H1 (cell line): ENCODE measurements at regions not wholly inside any gene's neighbourhood (a gene's known extent, or its start where the extent isn't known, plus 50 kb on each side); places are given as distances from the start of the nearest gene placed in this dataset.

Experiments used
- CTCF ChIA-PET: fragments of 300-600 bp; sonication (Branson Sonifier 250); formaldehyde crosslinking; loops from one replicate; lab custom pipeline; 2021; ENCODE audit not compliant: partially characterized antibody; lab: Charles Lee
- POLR2A ChIA-PET: fragments of 300-600 bp; sonication (Branson Sonifier 250); formaldehyde crosslinking; loops from one replicate; lab custom pipeline; 2021; ENCODE audit warnings: inconsistent platforms; ENCODE audit not compliant: partially characterized antibody; lab: Charles Lee
- DNase-seq, 2 experiments: peaks; one replicate each; pipeline versions ENCODE4 v3.0.0 to v3.0.0-alpha.2; 2010 to 2022; ENCODE audit warnings: low spot score in 2 of 2, low read depth in 1 of 2, mixed read lengths in 1 of 2
- FAIRE-seq: peaks from 2 replicates; lab custom pipeline; 2011; peaks lifted over from hg19 to GRCh38; lab: Jason Lieb, UNC
- H2AFZ ChIP-seq: 2 replicates; pipeline ENCODE4 v1.8.1; 2012; ENCODE audit warnings: low read length, inconsistent platforms
- H2AK5ac ChIP-seq: 2 replicates; pipeline ENCODE4 v1.6.1; 2013; ENCODE audit warnings: low read depth, low read length
- H2BK120ac ChIP-seq: replicated peaks from 2 replicates; pipeline ENCODE3; 2013; ENCODE audit warnings: low read depth, low read length, inconsistent platforms
- H2BK12ac ChIP-seq: 2 replicates; pipeline ENCODE4 v1.6.1; 2013; ENCODE audit warnings: low read depth, low read length
- H2BK15ac ChIP-seq: 2 replicates; pipeline ENCODE4 v1.6.1; 2013; ENCODE audit warnings: low read length
- H2BK20ac ChIP-seq: 2 replicates; pipeline ENCODE4 v1.6.1; 2013; ENCODE audit warnings: low read length
- H2BK5ac ChIP-seq: 2 replicates; pipeline ENCODE4 v1.6.1; 2013; ENCODE audit warnings: low read depth, low read length
- H3K14ac ChIP-seq: 2 replicates; pipeline ENCODE4 v1.6.1; 2013; ENCODE audit warnings: inconsistent platforms; ENCODE audit not compliant: insufficient read length
- H3K18ac ChIP-seq: 2 replicates; pipeline ENCODE4 v1.6.1; 2013; ENCODE audit warnings: low read length; ENCODE audit errors: extremely low read depth
- H3K23ac ChIP-seq: 2 replicates; pipeline ENCODE4 v1.6.1; 2013; ENCODE audit warnings: inconsistent platforms; ENCODE audit not compliant: insufficient read length
- H3K23me2 ChIP-seq: 2 replicates; pipeline ENCODE4 v1.6.1; 2013; ENCODE audit warnings: low read depth, low read length
- H3K27ac ChIP-seq: 2 replicates; pipeline ENCODE4 v1.6.1; 2011; ENCODE audit warnings: low read depth, low read length, inconsistent platforms
- H3K27me3 ChIP-seq, 4 experiments: replicated peaks in 1 of 4; 1 replicate in 1 of 4; 2 replicates in 3 of 4; pipeline versions ENCODE4 v1.6.1 to v1.8.1; 2011 to 2013; ENCODE audit warnings: low read length in 3 of 4, mild to moderate bottlenecking in 3 of 4, inconsistent platforms in 2 of 4, mixed read lengths in 2 of 4, moderate library complexity in 1 of 4; ENCODE audit not compliant: control insufficient read depth in 3 of 4, insufficient read depth in 3 of 4; ENCODE audit errors: extremely low read depth in 1 of 4
- H3K36me3 ChIP-seq, 4 experiments: 2 replicates each; pipeline versions ENCODE4 v1.6.1 to v1.8.1; 2011 to 2013; ENCODE audit warnings: mild to moderate bottlenecking in 4 of 4, low read length in 3 of 4, moderate library complexity in 2 of 4, control low read depth in 1 of 4, inconsistent platforms in 1 of 4; ENCODE audit not compliant: insufficient read depth in 4 of 4, control insufficient read depth in 2 of 4
- H3K4ac ChIP-seq: replicated peaks from 2 replicates; pipeline ENCODE3; 2013; ENCODE audit warnings: low read length, low read depth, mixed read lengths, inconsistent platforms; ENCODE audit not compliant: insufficient read length
- H3K4me1 ChIP-seq, 4 experiments: replicated peaks in 1 of 4; 1 replicate in 1 of 4; 2 replicates in 3 of 4; pipeline versions ENCODE4 v1.6.1 to v1.8.1; 2011 to 2013; ENCODE audit warnings: low read length in 3 of 4, inconsistent platforms in 2 of 4, mixed read lengths in 1 of 4; ENCODE audit not compliant: insufficient read depth in 4 of 4, control insufficient read depth in 3 of 4
- H3K4me2 ChIP-seq, 2 experiments: 2 replicates each; pipeline versions ENCODE4 v1.6.1 to v1.8.1; 2011 to 2013; ENCODE audit warnings: low read depth in 2 of 2, low read length in 2 of 2, control low read depth in 1 of 2, inconsistent platforms in 1 of 2, mild to moderate bottlenecking in 1 of 2; ENCODE audit not compliant: insufficient read depth in 1 of 2
- H3K4me3 ChIP-seq, 4 experiments: fragments of 200-600, 300-600 bp in 1 of 4; sonication (generic), shearing (Covaris generic), sonication (Bioruptor Twin) in 1 of 4; 2 replicates each; pipeline versions ENCODE4 v1.5.1 to v1.8.1; 2011 to 2016; ENCODE audit warnings: low read length in 4 of 4, low read depth in 3 of 4, control low read depth in 2 of 4, inconsistent platforms in 2 of 4, mild to moderate bottlenecking in 2 of 4, mixed read lengths in 1 of 4, moderate library complexity in 1 of 4; ENCODE audit not compliant: insufficient read depth in 2 of 4; ENCODE audit errors: extremely low read depth in 1 of 4
- H3K56ac ChIP-seq: replicated peaks from 2 replicates; pipeline ENCODE3; 2013; ENCODE audit warnings: low read depth, mild to moderate bottlenecking, mixed read lengths, low read length, inconsistent platforms; ENCODE audit not compliant: insufficient read length
- H3K79me1 ChIP-seq: 2 replicates; pipeline ENCODE4 v1.6.1; 2013; ENCODE audit warnings: low read depth, low read length, control low read depth
- H3K79me2 ChIP-seq, 2 experiments: 2 replicates each; pipeline versions ENCODE4 v1.6.1 to v1.8.1; 2012 to 2013; ENCODE audit warnings: low read length in 2 of 2, mild to moderate bottlenecking in 2 of 2, inconsistent platforms in 1 of 2; ENCODE audit not compliant: insufficient read depth in 2 of 2, control insufficient read depth in 1 of 2
- H3K9ac ChIP-seq, 4 experiments: replicated peaks in 1 of 4; 1 replicate in 1 of 4; 2 replicates in 3 of 4; pipeline versions ENCODE4 v1.6.1 to v1.8.1; 2011 to 2013; ENCODE audit warnings: low read depth in 3 of 4, low read length in 3 of 4, control low read depth in 2 of 4, mild to moderate bottlenecking in 2 of 4, moderate library complexity in 2 of 4, inconsistent platforms in 1 of 4; ENCODE audit errors: extremely low read depth in 1 of 4
- H3K9me3 ChIP-seq, 2 experiments: 2 replicates each; pipeline versions ENCODE4 v1.6.1 to v1.8.1; 2012 to 2013; ENCODE audit warnings: mild to moderate bottlenecking in 2 of 2, moderate library complexity in 2 of 2, control low read depth in 1 of 2, inconsistent platforms in 1 of 2, low read depth in 1 of 2, low read length in 1 of 2, mixed read lengths in 1 of 2; ENCODE audit not compliant: insufficient read depth in 2 of 2
- H4K20me1 ChIP-seq, 2 experiments: replicated peaks in 1 of 2; 2 replicates each; pipeline versions ENCODE3 to v1.8.1; 2011 to 2013; ENCODE audit warnings: inconsistent platforms in 2 of 2, low read length in 2 of 2, mild to moderate bottlenecking in 1 of 2; ENCODE audit not compliant: insufficient read depth in 2 of 2, control insufficient read depth in 1 of 2
- H4K5ac ChIP-seq: 2 replicates; pipeline ENCODE4 v1.6.1; 2013; ENCODE audit warnings: low read length, low read depth, mixed read lengths, inconsistent platforms; ENCODE audit not compliant: insufficient read length
- H4K8ac ChIP-seq: 2 replicates; pipeline ENCODE4 v1.8.0; 2013; ENCODE audit warnings: mild to moderate bottlenecking, moderate library complexity, low read length, inconsistent platforms; ENCODE audit not compliant: insufficient read depth; ENCODE audit errors: extremely low read depth
- H4K91ac ChIP-seq: replicated peaks from 2 replicates; pipeline ENCODE3; 2013; ENCODE audit warnings: low read length, mixed read lengths, inconsistent platforms; ENCODE audit not compliant: insufficient read length
- BCL11A ChIP-seq, 2 experiments: IDR thresholded peaks; one replicate each; pipeline ENCODE4 v1.6.1; 2011; ENCODE audit warnings: low read depth in 2 of 2, low read length in 2 of 2, mild to moderate bottlenecking in 2 of 2
- BRCA1 ChIP-seq: IDR thresholded peaks from 2 replicates; pipeline ENCODE4 v1.6.1; 2012; ENCODE audit warnings: low read depth, low read length, improper control_type of control experiment
- CBX5 ChIP-seq: fragments of 300-800, 300-1000 bp; sonication (generic); IDR thresholded peaks from 2 replicates; pipeline ENCODE4 v1.7.1; 2016; ENCODE audit warnings: antibody characterized with exemption, low read length, low read depth
- JUN ChIP-seq: IDR thresholded peaks from 2 replicates; pipeline ENCODE4 v1.6.1; 2011; ENCODE audit warnings: low read depth, mild to moderate bottlenecking, improper control_type of control experiment, low read length
- NANOG ChIP-seq: IDR thresholded peaks from 2 replicates; pipeline ENCODE4 v1.6.1; 2011; ENCODE audit warnings: low read length, low read depth, mild to moderate bottlenecking, inconsistent platforms; ENCODE audit not compliant: insufficient read depth, poor library complexity, severe bottlenecking
- PHF8 ChIP-seq: fragments of 200-600 bp; sonication (generic); conservative IDR thresholded peaks from 2 replicates; pipeline ENCODE4 v1.7.1; 2012; ENCODE audit warnings: low read depth, mild to moderate bottlenecking, inconsistent platforms, low read length, moderate library complexity
- RNF2 ChIP-seq: fragments of 200-900, 300-1000 bp; sonication (generic); IDR thresholded peaks from 2 replicates; pipeline ENCODE4 v1.7.1; 2016; ENCODE audit warnings: borderline replicate concordance, low read depth, mild to moderate bottlenecking, antibody characterized with exemption, low read length; ENCODE audit not compliant: poor library complexity, severe bottlenecking; ENCODE audit errors: missing control alignments
- SP1 ChIP-seq: IDR thresholded peaks from 2 replicates; pipeline ENCODE4 v1.6.1; 2011; ENCODE audit warnings: low read depth, low read length
- SP4 ChIP-seq: IDR thresholded peaks from 2 replicates; pipeline ENCODE4 v1.6.1; 2012; ENCODE audit warnings: low read length, inconsistent platforms
- TBP ChIP-seq: IDR thresholded peaks from 2 replicates; pipeline ENCODE4 v1.6.1; 2011; ENCODE audit warnings: low read depth, low read length, improper control_type of control experiment
- YY1 ChIP-seq: IDR thresholded peaks from 2 replicates; pipeline ENCODE4 v1.6.1; 2011; ENCODE audit warnings: low read depth, mild to moderate bottlenecking, low read length
- WGBS, 2 experiments: shearing (Covaris generic) in 1 of 2; methylation state at CpG; one replicate each; pipeline versions ENCODE4 v1.1.6 to v1.1.7; 2013 to 2015; ENCODE audit warnings: low lambda C conversion rate in 2 of 2, mixed read lengths in 2 of 2, inconsistent platforms in 1 of 2, low coverage in 1 of 2, missing lambda C conversion rate in 1 of 2; ENCODE audit not compliant: insufficient replicate concordance in 2 of 2, insufficient coverage in 1 of 2, insufficient read length in 1 of 2; ENCODE audit errors: extremely low coverage in 1 of 2, missing lambda C conversion rate in 1 of 2; 5-methylcytosine and 5-hydroxymethylcytosine counted together
- TF ChIP-seq, protein P1 (sequence below): IDR thresholded peaks from 2 replicates; pipeline ENCODE4 v1.6.1; 2011; ENCODE audit warnings: low read depth, mild to moderate bottlenecking, low read length; ENCODE audit not compliant: insufficient read depth
- TF ChIP-seq, protein P2 (sequence below): IDR thresholded peaks from 2 replicates; pipeline ENCODE4 v1.6.1; 2012; ENCODE audit warnings: inconsistent platforms

DNA sequence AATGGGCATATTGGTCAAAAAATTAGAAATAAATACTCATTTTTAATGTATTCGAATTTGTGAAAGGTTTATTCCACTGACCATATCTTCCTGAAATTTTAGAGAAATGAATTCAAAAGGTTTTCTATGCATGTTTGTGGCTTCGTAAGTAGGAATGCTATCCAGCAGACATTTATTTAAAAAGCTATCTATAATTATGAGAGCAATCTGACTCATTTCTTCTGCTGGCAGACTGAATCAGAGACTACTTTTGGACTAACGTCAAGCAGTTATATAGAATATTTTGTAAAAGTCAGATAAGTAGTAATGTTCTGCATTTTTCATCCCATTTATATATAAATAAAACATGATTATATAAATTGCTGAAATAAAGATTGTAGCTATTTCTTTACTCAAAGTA is 125.0 kb downstream of the SPCS3 start:
- Histone ChIP-seq H3K9ac (no peak overlapping the region), H3K56ac (no peak overlapping the region), H3K14ac (no peak overlapping the region)
- TF ChIP-seq BRCA1 (no peak), CBX5 (no peak), TBP (no peak), PHF8 (no peak), BCL11A (IDR thresholded peaks at IDR 0.05; ENCODE audit: low read depth in 2 of 2, low read length in 2 of 2) (no peak), YY1 (no peak), SP4 (no peak), JUN (no peak), RNF2 (no peak), SP1 (no peak), NANOG (no peak)
- TF ChIP-seq, protein P1, sequence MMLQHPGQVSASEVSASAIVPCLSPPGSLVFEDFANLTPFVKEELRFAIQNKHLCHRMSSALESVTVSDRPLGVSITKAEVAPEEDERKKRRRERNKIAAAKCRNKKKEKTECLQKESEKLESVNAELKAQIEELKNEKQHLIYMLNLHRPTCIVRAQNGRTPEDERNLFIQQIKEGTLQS, result no peak
- TF ChIP-seq, protein P2, sequence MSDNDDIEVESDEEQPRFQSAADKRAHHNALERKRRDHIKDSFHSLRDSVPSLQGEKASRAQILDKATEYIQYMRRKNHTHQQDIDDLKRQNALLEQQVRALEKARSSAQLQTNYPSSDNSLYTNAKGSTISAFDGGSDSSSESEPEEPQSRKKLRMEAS, result no peak
- TF ChIP-seq, all 59 proteins: peak for 0
- Histone ChIP-seq H2BK12ac (no peak overlapping the region), H4K20me1 (no peaks in the 10 kb centered on the region), H4K91ac (no peak overlapping the region), H3K23me2 (no peaks in the 10 kb centered on the region), H3K27me3 (no peaks in the 10 kb centered on the region), H2BK15ac (no peak overlapping the region), H3K4me2 (no peak overlapping the region), H3K79me2 (no peaks in the 10 kb centered on the region), H2BK120ac (no peak overlapping the region), H3K36me3 (no peaks in the 10 kb centered on the region), H2BK20ac (no peak overlapping the region), H4K5ac (no peak overlapping the region), H3K27ac (no peak overlapping the region), H3K79me1 (no peaks in the 10 kb centered on the region), H3K4me1 (no peaks in the 10 kb centered on the region), H2AFZ (no peak overlapping the region), H3K23ac (no peak overlapping the region), H3K4ac (no peak overlapping the region), H4K8ac (no peak overlapping the region), H2AK5ac (no peak overlapping the region), H3K18ac (no peak overlapping the region), H2BK5ac (no peak overlapping the region), H3K9me3 (no peaks in the 10 kb centered on the region), H3K4me3 (no peak overlapping the region)
- DNase-seq, result no peak
- POLR2A ChIA-PET, result no interaction called here
- no peak for FAIRE-seq
- CTCF ChIA-PET, result interaction anchor here (1.5 to 1.7 kb wide), 2 partner anchors 8 to 10 kb away, joined by 4 to 5 read pairs; no protein-coding TSS in a partner anchor
- 88% methylated on average over 3 of the region's 3 CpGs; no CpG with 5 or more reads in 1 of the 2 experiments for WGBS, 2 experiments
